ENCODE measurements at regions not wholly inside any gene's neighbourhood (a gene's known extent, or its start where the extent isn't known, plus 50 kb on each side); places are given as distances from the start of the nearest gene placed in this dataset.

DNA sequence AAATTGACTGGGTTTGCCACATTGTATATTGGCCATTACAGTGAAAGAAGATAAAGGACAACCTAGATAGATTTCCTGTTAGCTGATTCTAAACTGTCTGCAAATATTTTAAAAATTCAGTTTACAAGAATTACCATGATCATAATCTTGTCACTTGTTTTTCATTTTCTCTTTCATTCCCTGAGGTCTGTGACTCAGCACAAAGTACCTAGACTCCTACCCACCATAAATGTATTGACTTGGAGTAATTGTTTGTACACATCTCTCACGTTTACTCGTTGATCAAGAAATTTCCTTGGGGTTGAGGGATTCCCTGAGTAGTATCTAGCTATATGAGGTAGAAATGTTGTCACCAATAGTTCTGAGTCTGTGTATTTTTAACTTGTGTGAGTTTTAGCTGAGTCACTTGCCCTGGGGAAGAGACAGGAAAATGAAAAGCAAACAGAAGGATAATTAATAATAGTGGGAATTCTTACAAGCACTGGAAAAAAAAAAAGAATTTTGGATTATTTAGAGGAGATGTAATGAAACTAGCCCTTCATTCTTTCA, 299.2 kb upstream of the DACH1 start:
- no peak for DNase-seq (ENCODE audit: low read depth in 2 of 2)

DNA sequence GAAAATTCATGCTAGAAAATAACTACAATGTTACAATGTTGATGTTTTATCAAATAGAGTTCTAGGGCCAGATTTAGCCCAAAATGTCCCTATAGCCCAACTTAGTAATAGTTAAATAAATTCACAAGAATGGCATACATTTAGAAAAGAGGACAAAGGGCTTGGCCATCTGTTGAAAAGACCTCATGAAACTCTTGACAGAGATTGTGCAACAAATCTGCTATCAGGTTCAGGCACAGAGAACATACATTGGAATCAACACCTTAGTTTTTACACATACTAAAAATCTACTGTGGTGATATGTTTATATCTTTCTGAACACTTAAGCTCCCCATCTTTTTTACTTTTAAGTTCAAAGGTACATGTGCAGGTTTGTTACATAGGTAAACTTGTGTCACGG, 298.3 kb upstream of the DACH1 start:
- DNase-seq (ENCODE audit: low read depth in 2 of 2) = no peak

DNA sequence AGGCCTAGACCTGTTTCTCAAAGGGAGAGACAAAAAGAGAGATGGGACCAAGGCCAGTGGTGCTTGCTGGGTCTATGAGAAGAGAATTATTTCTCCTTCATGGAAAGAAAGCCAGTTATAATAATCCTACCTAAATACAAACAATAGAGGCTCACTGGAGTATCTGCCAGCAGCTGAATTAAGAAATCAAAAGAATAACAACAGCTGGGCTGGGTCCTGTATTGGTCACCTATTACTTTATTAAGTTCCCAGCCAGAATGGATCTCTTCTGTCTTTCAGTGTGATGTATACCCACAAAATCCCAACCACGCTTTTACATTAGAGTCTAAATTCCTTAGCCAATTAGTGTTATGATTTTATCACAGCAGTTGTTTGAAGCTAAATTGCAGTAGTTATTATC, 297.8 kb upstream of the DACH1 start:
- no peak for DNase-seq (ENCODE audit: low read depth in 2 of 2)

DNA sequence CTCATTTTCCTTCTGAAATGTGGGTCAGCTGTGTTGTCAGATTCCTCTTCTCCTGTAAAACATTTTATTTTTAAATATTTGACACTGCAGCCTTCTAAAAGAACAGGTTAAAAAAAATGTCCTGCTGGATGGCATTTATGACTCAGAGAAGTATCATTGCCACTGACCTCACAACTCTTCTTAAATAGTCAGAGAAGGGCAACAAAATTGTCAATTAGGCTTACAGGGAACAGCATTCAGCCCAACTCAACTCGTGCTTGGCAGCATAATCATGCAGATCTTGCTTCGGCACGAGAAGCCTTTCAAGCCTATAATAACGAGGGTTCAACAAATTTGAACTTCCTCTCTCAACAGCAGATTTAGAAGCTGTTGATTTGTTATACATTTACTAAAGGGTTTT, 296.7 kb upstream of the DACH1 start:
- DNase-seq (ENCODE audit: low read depth in 2 of 2) = no peak

DNA sequence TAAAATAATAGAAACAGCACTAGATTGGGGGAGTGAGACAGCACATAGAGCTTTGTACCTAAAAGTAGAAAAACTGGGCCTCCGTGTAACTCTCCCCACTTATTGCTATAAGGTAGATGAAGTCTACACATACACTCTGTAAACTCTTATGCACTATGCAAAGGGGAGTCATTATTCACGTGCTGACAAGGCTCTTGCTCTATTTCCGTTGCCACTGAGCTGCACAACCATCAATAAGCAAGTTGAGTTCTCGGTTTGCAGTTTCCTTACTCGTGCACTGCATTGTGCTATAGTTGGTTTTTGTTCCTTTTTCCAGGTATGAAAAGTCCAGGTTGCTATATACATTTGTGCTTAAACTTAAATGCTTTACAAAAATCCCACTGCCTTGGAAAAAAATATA, 294.0 kb upstream of the DACH1 start:
- no peak for DNase-seq (ENCODE audit: low read depth in 2 of 2)

GRCh38 chr13:72156760-72157159, 289.8 kb upstream of the DACH1 start:
- DNase-seq (ENCODE audit: low read depth in 2 of 2) = no peak

- DNase-seq (ENCODE audit: low read depth in 2 of 2) = no peak
Observed at GRCh38 chr13:72153272-72153671, 286.3 kb upstream of the DACH1 start.

DNA sequence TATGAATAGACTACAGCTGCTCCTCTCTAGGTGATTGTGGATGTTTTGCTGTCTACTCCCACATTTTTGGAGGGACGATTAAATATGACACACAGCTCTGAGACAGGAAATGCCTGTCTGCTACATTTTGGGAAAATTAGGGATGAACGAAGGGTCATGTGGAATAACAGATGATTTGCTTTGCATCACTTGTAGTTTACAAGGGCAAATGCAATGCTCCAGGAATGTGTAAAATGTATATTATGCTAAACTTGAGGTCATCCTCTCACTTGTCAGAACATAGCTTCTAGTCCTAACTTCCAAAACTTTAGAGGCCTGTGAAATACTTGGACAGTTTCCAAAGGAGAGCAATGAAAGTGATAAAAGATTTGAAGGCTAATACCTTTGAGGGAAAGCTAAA, 284.2 kb upstream of the DACH1 start:
- no peak for DNase-seq (ENCODE audit: low read depth in 2 of 2)

DNA sequence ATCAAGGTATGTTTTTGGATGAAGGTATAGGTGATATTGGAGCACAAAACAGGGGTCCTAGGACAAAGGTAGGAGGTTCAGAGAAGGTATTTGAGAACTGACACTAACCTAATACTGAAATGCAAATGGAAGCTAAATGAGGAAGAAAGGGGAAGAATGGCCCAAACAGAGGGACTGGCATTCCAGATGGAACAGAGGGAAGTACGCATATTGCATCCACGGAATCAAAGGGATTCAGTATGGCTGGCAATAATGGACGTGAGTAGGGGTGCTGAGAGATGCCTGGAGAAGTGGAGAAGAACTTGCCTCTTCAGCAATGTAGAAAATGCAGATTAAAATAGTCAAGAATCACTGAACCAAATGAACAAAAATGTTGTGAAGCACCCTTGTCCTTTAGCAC, 283.5 kb upstream of the DACH1 start:
- DNase-seq (ENCODE audit: low read depth in 2 of 2) = no peak

GRCh38 chr13:72149701-72150100, 282.7 kb upstream of the DACH1 start:
- no peak for DNase-seq (ENCODE audit: low read depth in 2 of 2)

GRCh38 chr13:72146816-72147215, 279.8 kb upstream of the DACH1 start:
- no peak for DNase-seq (ENCODE audit: low read depth in 2 of 2)

DNA sequence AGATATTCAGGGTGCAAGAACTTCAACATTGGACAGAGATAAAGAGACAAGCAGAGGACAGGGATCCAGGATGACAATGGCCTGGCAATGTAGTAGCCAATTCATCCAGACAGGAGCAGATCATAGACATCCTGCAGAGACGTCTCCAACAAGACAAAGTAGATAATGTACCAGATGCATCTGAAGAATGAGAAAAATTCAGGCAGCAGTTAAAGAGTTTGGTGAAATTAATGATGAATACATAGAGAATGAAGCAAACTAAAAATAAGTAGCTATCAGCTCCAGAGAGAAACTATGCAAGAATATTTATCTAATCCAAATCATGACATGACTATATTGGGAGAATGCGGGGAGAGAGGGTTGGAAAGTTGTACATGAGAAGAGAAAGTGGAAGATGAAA, 278.4 kb upstream of the DACH1 start:
- no peak for DNase-seq (ENCODE audit: low read depth in 2 of 2)

DNA sequence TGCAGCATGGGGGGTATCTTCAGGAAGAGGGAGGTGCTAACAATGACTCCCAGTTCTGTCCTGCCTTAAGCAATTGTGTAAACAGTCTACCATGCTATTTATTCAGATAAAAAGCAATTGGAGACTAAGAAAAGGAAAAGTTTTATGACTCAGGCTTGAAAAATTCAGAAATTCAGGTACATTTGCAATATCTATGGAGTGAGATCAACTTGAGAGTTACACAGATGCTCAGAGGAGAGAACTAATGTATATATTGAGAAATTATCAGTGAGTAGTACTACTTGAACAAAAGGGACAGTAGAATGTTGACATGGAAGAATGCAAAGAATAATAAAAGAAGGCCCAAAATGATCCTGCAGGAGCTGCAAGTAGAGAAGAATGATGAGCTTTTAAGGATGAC, 277.6 kb upstream of the DACH1 start:
- DNase-seq (ENCODE audit: low read depth in 2 of 2) = no peak

DNA sequence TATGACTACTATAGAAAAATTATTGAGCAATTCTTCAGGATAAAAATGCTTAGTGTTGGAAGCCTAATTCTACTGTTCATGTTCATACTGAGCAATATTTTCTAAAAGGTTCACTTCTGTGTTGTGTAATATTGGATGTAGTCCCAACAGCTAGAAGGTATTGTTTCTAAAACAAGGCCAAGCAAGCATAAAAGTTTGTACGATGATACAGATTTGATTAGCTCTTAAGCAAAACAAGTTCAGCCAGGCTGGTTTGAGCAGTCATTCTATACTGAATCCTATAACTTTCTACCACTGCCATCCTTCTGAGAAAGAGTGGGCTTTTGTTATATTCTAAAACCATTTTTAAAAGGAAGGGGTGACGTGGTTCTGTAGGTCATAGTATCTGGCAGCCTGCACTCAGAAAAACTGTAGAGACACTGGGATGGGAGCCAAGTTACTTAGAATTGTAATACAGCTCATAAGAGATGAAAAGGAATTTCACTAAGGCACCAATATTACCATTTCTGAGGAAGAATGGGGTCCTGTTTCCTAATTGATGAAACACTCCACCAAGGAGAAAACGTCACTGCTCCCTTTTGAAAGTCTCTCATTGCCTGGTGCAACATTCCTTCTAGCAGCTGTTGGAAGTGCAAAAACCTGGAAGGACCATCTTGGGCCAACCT, 275.0 kb upstream of the DACH1 start:
- no peak for DNase-seq (ENCODE audit: low read depth in 2 of 2)

DNA sequence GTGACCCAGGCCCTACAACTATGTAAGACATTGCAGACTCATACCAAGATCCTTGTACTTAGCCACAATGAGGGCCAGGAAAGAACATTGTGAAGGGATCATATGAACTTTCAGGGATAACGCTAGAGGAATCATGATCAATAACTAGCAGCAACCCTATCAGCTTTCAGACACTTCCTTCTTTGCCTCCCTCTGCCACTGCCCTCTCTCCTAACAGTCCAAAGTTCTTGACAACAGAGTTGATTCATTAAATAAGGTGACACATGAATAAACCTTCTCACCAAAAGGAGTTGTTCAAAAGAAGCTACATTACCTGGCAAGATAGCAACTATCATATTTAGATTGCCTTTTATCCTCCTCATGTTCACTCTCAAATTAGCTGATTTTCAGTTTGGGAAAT, 272.2 kb upstream of the DACH1 start:
- no peak for DNase-seq (ENCODE audit: low read depth in 2 of 2)

- no peak for DNase-seq (ENCODE audit: low read depth in 2 of 2)
Observed at GRCh38 chr13:72132075-72132474, 265.1 kb upstream of the DACH1 start.

DNA sequence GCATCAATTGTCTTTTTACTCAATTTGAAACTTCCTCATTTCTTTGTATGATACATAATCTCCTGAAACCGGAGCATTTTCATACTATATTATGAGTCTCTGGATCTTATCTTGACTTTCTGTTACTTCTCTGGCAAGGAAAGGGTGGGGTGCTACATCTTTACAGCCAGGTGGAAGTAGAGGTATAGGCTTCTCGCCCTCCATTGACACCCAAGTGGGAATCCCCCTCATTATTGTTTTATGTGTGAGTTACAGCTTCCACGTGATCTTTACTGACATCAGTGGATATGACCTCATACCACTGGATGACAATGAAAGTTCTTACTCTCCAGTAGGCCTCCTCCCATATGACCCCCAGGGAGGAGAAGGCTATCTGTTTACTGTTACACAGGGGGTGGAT, 262.1 kb upstream of the DACH1 start:
- no peak for DNase-seq (ENCODE audit: low read depth in 2 of 2)

DNA sequence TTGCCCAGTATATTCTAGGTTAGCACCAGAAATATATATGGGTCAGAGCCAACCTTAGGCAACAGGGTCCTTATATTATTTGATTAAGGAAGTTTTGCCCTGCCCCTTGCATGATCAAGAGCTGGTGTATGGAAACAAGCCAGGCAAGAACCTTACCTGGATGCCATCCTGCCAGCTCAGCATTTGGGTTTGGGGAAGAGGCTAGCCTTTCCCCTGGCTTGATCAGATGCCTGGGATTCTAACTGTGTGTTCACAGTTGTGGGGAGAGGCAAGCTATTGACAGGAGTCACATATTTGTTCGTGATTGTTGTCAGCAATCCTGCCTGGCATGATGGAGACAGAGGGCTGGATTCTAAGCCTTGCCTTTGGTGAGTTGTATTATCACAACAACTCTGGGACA, 260.0 kb upstream of the DACH1 start:
- no peak for DNase-seq (ENCODE audit: low read depth in 2 of 2)

DNA sequence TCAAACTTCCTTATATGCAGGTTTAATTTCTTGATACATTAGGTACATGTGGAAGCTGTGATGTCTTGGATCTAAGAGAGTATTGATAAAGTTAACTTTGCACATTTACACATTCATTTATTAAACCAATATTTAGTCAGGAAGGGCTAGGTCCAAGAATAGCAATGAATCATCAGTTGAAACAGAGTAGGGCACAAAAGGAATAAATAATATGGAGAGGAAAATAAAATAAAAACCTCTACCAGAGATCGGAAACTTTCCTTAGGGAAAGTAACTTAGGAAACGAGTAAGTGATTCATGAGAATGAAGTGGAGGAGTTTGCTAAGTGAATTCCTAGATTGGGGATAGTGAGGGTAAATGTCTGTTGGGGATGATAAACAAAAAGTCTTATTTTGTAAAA, 259.4 kb upstream of the DACH1 start:
- no peak for DNase-seq (ENCODE audit: low read depth in 2 of 2)

GRCh38 chr13:72125561-72125960, 258.6 kb upstream of the DACH1 start:
- no peak for DNase-seq (ENCODE audit: low read depth in 2 of 2)

- DNase-seq (ENCODE audit: low read depth in 2 of 2) = no peak
Observed at GRCh38 chr13:72122661-72123255, 255.8 kb upstream of the DACH1 start.

DNA sequence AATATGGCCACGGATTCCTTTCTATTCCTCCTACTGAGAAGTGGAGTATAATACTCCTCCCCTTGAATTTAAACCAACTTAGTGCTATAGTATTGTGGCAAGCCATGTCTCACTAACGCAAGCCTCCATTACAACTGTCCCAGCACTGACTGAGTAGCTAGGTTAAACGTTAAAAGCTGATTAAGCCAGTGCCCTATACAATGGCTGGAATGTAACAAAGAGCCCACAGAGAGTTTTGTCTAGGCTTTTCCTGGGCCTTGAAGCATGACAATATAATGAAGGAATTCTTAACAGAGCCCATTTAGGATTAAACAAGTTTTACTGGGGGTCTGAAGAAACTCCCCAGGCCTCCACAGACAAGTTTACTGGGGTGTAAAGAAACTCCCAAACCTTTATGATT, 254.5 kb upstream of the DACH1 start:
- no peak for DNase-seq (ENCODE audit: low read depth in 2 of 2)

- no peak for DNase-seq (ENCODE audit: low read depth in 2 of 2)
Observed at GRCh38 chr13:72120632-72121031, 253.6 kb upstream of the DACH1 start.

DNA sequence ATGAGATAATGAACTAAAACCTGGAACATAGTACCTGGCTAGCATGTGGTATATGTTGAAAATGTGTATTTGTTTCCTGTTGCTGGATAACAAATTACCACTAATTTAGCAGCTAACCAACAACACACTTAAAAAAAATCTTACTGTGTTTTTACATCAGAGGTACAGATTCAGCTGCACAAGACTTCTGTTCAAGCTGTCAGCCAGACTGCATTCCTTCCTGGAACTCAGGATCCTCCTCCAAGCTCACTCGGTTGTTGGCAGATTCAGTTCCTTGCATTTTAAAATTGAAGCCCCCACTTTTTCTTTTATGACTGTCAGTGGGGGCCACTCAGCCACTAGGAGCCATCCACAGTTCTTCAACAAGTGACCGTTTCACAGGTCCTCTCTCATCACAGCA, 246.9 kb upstream of the DACH1 start:
- DNase-seq (ENCODE audit: low read depth in 2 of 2) = no peak

Measured in activated CD4-positive, alpha-beta T cell treated with anti-CD3 and anti-CD28 coated beads for 24 hours (primary cell).